HepG2 (cell line): ENCODE measurements at regions not wholly inside any gene's neighbourhood (a gene's known extent, or its start where the extent isn't known, plus 50 kb on each side); places are given as distances from the start of the nearest gene placed in this dataset.

Experiments
- ATAC-seq: fragments of 200-7000 bp; cut with Tn5 transposase; 3 replicates; pipeline ENCODE4 v1.9.1; 2020; ENCODE audit warnings: mild to moderate bottlenecking, moderate library complexity
- BruUV-seq: library from RNA; stranded (reverse); fragments of 400-500 nt; replicated peaks from 2 replicates; lab custom pipeline; 2021; lab: Mats Ljungman, UMichigan
- CTCF ChIA-PET: fragments of 300-600 bp; formaldehyde crosslinking; extraction: SDS; loops from one replicate; lab custom pipeline; 2021; ENCODE audit warnings: low total read pairs, inconsistent platforms, low intra/inter-chr PET ratio; lab: Yijun Ruan, JAX
- POLR2A ChIA-PET: fragments of 350-600 bp; sonication (Branson Sonifier 250); formaldehyde crosslinking; loops from one replicate; lab custom pipeline; 2020; ENCODE audit warnings: antibody characterized with exemption, inconsistent platforms; lab: Yijun Ruan, JAX
- DNase-seq: peaks from one replicate; pipeline ENCODE4 v3.0.0-alpha.2; 2015; ENCODE audit warnings: low spot score
- FAIRE-seq: peaks from 3 replicates; lab custom pipeline; 2011; peaks lifted over from hg19 to GRCh38; lab: Jason Lieb, UNC
- H2AFZ ChIP-seq: one replicate; pipeline ENCODE4 v1.6.1; 2011; ENCODE audit warnings: low read length, inconsistent platforms
- H3K27ac ChIP-seq: fragments of 300-600 bp; 3 replicates; pipeline ENCODE4 v1.8.0; 2011; ENCODE audit warnings: mixed run types, mild to moderate bottlenecking, mixed read lengths, low read length, inconsistent platforms; ENCODE audit not compliant: insufficient read depth; ENCODE audit errors: extremely low read length
- H3K27me3 ChIP-seq, 2 experiments: fragments of 200-600 bp in 1 of 2; 2 replicates in 1 of 2; 3 replicates in 1 of 2; pipeline versions ENCODE4 v1.6.0 to v1.8.0; 2011; ENCODE audit warnings: low read length in 2 of 2, mild to moderate bottlenecking in 2 of 2, moderate library complexity in 2 of 2, inconsistent platforms in 1 of 2; ENCODE audit not compliant: insufficient read depth in 2 of 2, control insufficient read depth in 1 of 2
- H3K36me3 ChIP-seq, 2 experiments: fragments of 200-600 bp in 1 of 2; replicated peaks in 1 of 2; 2 replicates in 1 of 2; 3 replicates in 1 of 2; pipeline versions ENCODE4 v1.5.1 to v1.8.0; 2011; ENCODE audit warnings: low read length in 2 of 2, inconsistent platforms in 1 of 2; ENCODE audit not compliant: insufficient read depth in 2 of 2, control insufficient read depth in 1 of 2
- H3K4me1 ChIP-seq: 2 replicates; pipeline ENCODE4 v1.5.1; 2012; ENCODE audit warnings: low read length, inconsistent platforms; ENCODE audit not compliant: insufficient read depth
- H3K4me2 ChIP-seq: 2 replicates; pipeline ENCODE4 v1.6.0; 2011; ENCODE audit warnings: low read depth, low read length, inconsistent platforms
- H3K4me3 ChIP-seq, 3 experiments: fragments of 200-600 bp in 1 of 3; sonication (generic), shearing (Covaris generic) in 1 of 3; replicated peaks in 1 of 3; 2 replicates each; pipeline ENCODE4 v1.5.1; 2011 to 2016; ENCODE audit warnings: low read length in 3 of 3, inconsistent platforms in 2 of 3, low read depth in 2 of 3, mild to moderate bottlenecking in 2 of 3, control low read depth in 1 of 3, mixed read lengths in 1 of 3; ENCODE audit not compliant: insufficient read depth in 1 of 3
- H3K79me2 ChIP-seq: one replicate; pipeline ENCODE4 v1.6.1; 2011; ENCODE audit warnings: low read length, inconsistent platforms; ENCODE audit not compliant: insufficient read depth
- H3K9ac ChIP-seq: 2 replicates; pipeline ENCODE4 v1.6.0; 2011; ENCODE audit warnings: mild to moderate bottlenecking, low read depth, low read length, inconsistent platforms; ENCODE audit not compliant: insufficient read depth
- H3K9me3 ChIP-seq: 2 replicates; pipeline ENCODE4 v1.5.1; 2012; ENCODE audit warnings: mild to moderate bottlenecking, low read length
- H4K20me1 ChIP-seq: 2 replicates; pipeline ENCODE4 v1.6.0; 2011; ENCODE audit warnings: inconsistent platforms, mild to moderate bottlenecking, low read length, moderate library complexity; ENCODE audit not compliant: insufficient read depth
- ATAD3A ChIP-seq: sonication (generic); formaldehyde crosslinking; IDR thresholded peaks from 2 replicates; pipeline ENCODE4 v1.4.0; 2020; ENCODE audit warnings: missing genetic modification reagents
- GFI1 ChIP-seq: sonication (generic); formaldehyde crosslinking; IDR thresholded peaks from 2 replicates; pipeline ENCODE4 v1.5.0; 2020; ENCODE audit warnings: missing genetic modification reagents, mild to moderate bottlenecking, borderline replicate concordance
- HOXA9 ChIP-seq: sonication (generic); formaldehyde crosslinking; IDR thresholded peaks from 2 replicates; pipeline ENCODE4 v1.8.1; 2022; ENCODE audit warnings: missing genetic modification reagents, mild to moderate bottlenecking, moderate library complexity, borderline replicate concordance
- MAZ ChIP-seq, 2 experiments: sonication (generic) in 1 of 2; formaldehyde crosslinking in 1 of 2; IDR thresholded peaks; 2 replicates each; pipeline versions ENCODE4 v1.5.0 to v1.6.1; 2012 to 2020; ENCODE audit warnings: low read depth in 2 of 2, mild to moderate bottlenecking in 2 of 2, borderline replicate concordance in 1 of 2, improper control_type of control experiment in 1 of 2, low read length in 1 of 2, missing genetic modification reagents in 1 of 2, moderate library complexity in 1 of 2
- MED13 ChIP-seq: sonication (generic); formaldehyde crosslinking; IDR thresholded peaks from 2 replicates; pipeline ENCODE4 v1.5.0; 2020; ENCODE audit warnings: missing genetic modification reagents
- NR2F1 ChIP-seq, 2 experiments: fragments of 450-650 bp in 1 of 2; formaldehyde crosslinking in 1 of 2; IDR thresholded peaks; 2 replicates each; pipeline versions ENCODE4 v1.5.0 to v1.6.1; 2016 to 2020; ENCODE audit warnings: mild to moderate bottlenecking in 1 of 2, missing compliant biosample characterization in 1 of 2, missing genetic modification reagents in 1 of 2, moderate library complexity in 1 of 2
- NRL ChIP-seq: sonication (generic); formaldehyde crosslinking; IDR thresholded peaks from 2 replicates; pipeline ENCODE4 v1.5.0; 2020; ENCODE audit warnings: missing genetic modification reagents, mild to moderate bottlenecking, moderate library complexity, borderline replicate concordance
- SIX4 ChIP-seq: sonication (generic); formaldehyde crosslinking; IDR thresholded peaks from 2 replicates; pipeline ENCODE4 v1.4.0; 2020; ENCODE audit warnings: missing genetic modification reagents
- ZBTB8A ChIP-seq: sonication (generic); formaldehyde crosslinking; IDR thresholded peaks from 2 replicates; pipeline ENCODE4 v1.4.0; 2020; ENCODE audit warnings: mild to moderate bottlenecking, low read depth, missing genetic modification reagents, borderline replicate concordance
- ZFP36L2 ChIP-seq: sonication (generic); formaldehyde crosslinking; IDR thresholded peaks from 2 replicates; pipeline ENCODE4 v1.4.0; 2020; ENCODE audit warnings: missing genetic modification reagents
- ZKSCAN5 ChIP-seq: sonication (generic); formaldehyde crosslinking; IDR thresholded peaks from 2 replicates; pipeline ENCODE4 v1.5.1; 2020; ENCODE audit warnings: mild to moderate bottlenecking, missing genetic modification reagents
- ZNF275 ChIP-seq: sonication (generic); formaldehyde crosslinking; IDR thresholded peaks from 2 replicates; pipeline ENCODE4 v1.8.0; 2022; ENCODE audit warnings: missing genetic modification reagents, mild to moderate bottlenecking, inconsistent platforms, borderline replicate concordance
- ZNF549 ChIP-seq: sonication (generic); formaldehyde crosslinking; IDR thresholded peaks from 2 replicates; pipeline ENCODE4 v1.5.0; 2020; ENCODE audit warnings: missing genetic modification reagents
- ZNF619 ChIP-seq: sonication (generic); formaldehyde crosslinking; IDR thresholded peaks from 2 replicates; pipeline ENCODE4 v1.4.0; 2020; ENCODE audit warnings: mild to moderate bottlenecking, missing genetic modification reagents
- ZNF777 ChIP-seq: sonication (generic); formaldehyde crosslinking; IDR thresholded peaks from 2 replicates; pipeline ENCODE4 v1.4.0; 2020; ENCODE audit warnings: missing genetic modification reagents
- WGBS: methylation state at CpG from one replicate; pipeline ENCODE4 v1.1.6; 2017; ENCODE audit warnings: low lambda C conversion rate; 5-methylcytosine and 5-hydroxymethylcytosine counted together
- in situ Hi-C: cut with HindIII; loops from 2 replicates; pipeline ENCODE4 v1.10.0; 2017; ENCODE audit warnings: low pct_unique_long_range_greater_than_20kb; ENCODE audit not compliant: extremely low pct_ligation_motif_present
- intact Hi-C: fragments of 100-400 bp; cut with micrococcal nuclease; formaldehyde crosslinking; loops from one replicate; pipeline ENCODE4 v1.10.0; 2022; ENCODE audit not compliant: unreplicated experiment
- TF ChIP-seq, protein P1 (sequence below): IDR thresholded peaks from 2 replicates; pipeline ENCODE4 v1.6.1; 2012; ENCODE audit warnings: low read length, improper control_type of control experiment

GRCh38 chrX:99413317-99413716 is 996.8 kb downstream of the PCDH19 start:
- no peak for TF ChIP-seq ZBTB8A (CRISPR knock-in tag)
- no peak for TF ChIP-seq GFI1 (CRISPR knock-in tag)
- TF ChIP-seq ZNF777 (CRISPR knock-in tag), result no peak
- TF ChIP-seq ZNF275 (CRISPR knock-in tag), result no peak
- TF ChIP-seq MED13 (CRISPR knock-in tag), result no peak
- TF ChIP-seq ZNF619 (CRISPR knock-in tag), result no peak
- TF ChIP-seq SIX4 (CRISPR knock-in tag), result no peak
- no peak for TF ChIP-seq NR2F1 (CRISPR knock-in tag; IDR thresholded peaks at IDR 0.05)
- no peak for TF ChIP-seq HOXA9 (CRISPR knock-in tag)
- TF ChIP-seq, protein P1, sequence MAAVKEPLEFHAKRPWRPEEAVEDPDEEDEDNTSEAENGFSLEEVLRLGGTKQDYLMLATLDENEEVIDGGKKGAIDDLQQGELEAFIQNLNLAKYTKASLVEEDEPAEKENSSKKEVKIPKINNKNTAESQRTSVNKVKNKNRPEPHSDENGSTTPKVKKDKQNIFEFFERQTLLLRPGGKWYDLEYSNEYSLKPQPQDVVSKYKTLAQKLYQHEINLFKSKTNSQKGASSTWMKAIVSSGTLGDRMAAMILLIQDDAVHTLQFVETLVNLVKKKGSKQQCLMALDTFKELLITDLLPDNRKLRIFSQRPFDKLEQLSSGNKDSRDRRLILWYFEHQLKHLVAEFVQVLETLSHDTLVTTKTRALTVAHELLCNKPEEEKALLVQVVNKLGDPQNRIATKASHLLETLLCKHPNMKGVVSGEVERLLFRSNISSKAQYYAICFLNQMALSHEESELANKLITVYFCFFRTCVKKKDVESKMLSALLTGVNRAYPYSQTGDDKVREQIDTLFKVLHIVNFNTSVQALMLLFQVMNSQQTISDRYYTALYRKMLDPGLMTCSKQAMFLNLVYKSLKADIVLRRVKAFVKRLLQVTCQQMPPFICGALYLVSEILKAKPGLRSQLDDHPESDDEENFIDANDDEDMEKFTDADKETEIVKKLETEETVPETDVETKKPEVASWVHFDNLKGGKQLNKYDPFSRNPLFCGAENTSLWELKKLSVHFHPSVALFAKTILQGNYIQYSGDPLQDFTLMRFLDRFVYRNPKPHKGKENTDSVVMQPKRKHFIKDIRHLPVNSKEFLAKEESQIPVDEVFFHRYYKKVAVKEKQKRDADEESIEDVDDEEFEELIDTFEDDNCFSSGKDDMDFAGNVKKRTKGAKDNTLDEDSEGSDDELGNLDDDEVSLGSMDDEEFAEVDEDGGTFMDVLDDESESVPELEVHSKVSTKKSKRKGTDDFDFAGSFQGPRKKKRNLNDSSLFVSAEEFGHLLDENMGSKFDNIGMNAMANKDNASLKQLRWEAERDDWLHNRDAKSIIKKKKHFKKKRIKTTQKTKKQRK, result no peak
- TF ChIP-seq MAZ (IDR thresholded peaks at IDR 0.05; ENCODE audit: borderline replicate concordance, low read depth, low read length), result no peak
- no peak for TF ChIP-seq MAZ (CRISPR knock-in tag; IDR thresholded peaks at IDR 0.05; ENCODE audit: low read depth)
- TF ChIP-seq ZFP36L2, result no peak
- no peak for TF ChIP-seq ZNF549 (CRISPR knock-in tag)
- no peak for TF ChIP-seq ZKSCAN5 (CRISPR knock-in tag)
- TF ChIP-seq NRL (CRISPR knock-in tag), result no peak
- no peak for TF ChIP-seq ATAD3A
- no peak overlapping the region for H3K27ac ChIP-seq
- ChIA-PET POLR2A (no interaction called here), CTCF (no interaction called here)
- FAIRE-seq, result no peak
- no peaks in the 10 kb centered on the region for H4K20me1 ChIP-seq
- ATAC-seq, result no peak
- H3K9me3 ChIP-seq, result no peaks in the 10 kb centered on the region
- H3K79me2 ChIP-seq, result no peaks in the 10 kb centered on the region
- no peaks in the 10 kb centered on the region for H3K27me3 ChIP-seq
- WGBS, result 13% methylated on average over 1 of the region's 3 CpGs
- H2AFZ ChIP-seq, result no peak overlapping the region
- H3K4me3 ChIP-seq, result no peak overlapping the region
- H3K4me2 ChIP-seq, result no peak overlapping the region
- no peak for DNase-seq
- no peak overlapping the region for H3K9ac ChIP-seq
- H3K4me1 ChIP-seq, result no peaks in the 10 kb centered on the region
- in situ Hi-C loops, result no loop called here
- BruUV-seq, result no TSS peak
- H3K36me3 ChIP-seq, result no peaks in the 10 kb centered on the region
- intact Hi-C loops, result no loop called here
